ENCODE measurements at regions not wholly inside any gene's neighbourhood (a gene's known extent, or its start where the extent isn't known, plus 50 kb on each side); places are given as distances from the start of the nearest gene placed in this dataset.

- H3K9ac ChIP-seq (ENCODE audit: extremely low read depth, low read length, poor library complexity, severe bottlenecking), result no peak overlapping the region
- Mint-ChIP-seq H3K4me3 (no peak overlapping the region), H3K36me3 (ENCODE audit: low read depth) (no peaks in the 10 kb centered on the region), H3K27ac (no peak overlapping the region), H3K27me3 (ENCODE audit: insufficient read depth) (no peaks in the 10 kb centered on the region), H3K4me1 (no peaks in the 10 kb centered on the region), H3K9me3 (no peaks in the 10 kb centered on the region)
- no peaks in the 10 kb centered on the region for H3K27me3 ChIP-seq (ENCODE audit: control insufficient read depth, insufficient read depth, low read length, poor library complexity, severe bottlenecking)
- no peak overlapping the region for H3K4me3 ChIP-seq (ENCODE audit: low read length)
- 83 to 84% methylated on average over 1 of the region's 1 CpG for WGBS, 2 experiments (ENCODE audit: insufficient coverage in 1 of 2, insufficient read length in 1 of 2)
- TF ChIP-seq, protein P1, sequence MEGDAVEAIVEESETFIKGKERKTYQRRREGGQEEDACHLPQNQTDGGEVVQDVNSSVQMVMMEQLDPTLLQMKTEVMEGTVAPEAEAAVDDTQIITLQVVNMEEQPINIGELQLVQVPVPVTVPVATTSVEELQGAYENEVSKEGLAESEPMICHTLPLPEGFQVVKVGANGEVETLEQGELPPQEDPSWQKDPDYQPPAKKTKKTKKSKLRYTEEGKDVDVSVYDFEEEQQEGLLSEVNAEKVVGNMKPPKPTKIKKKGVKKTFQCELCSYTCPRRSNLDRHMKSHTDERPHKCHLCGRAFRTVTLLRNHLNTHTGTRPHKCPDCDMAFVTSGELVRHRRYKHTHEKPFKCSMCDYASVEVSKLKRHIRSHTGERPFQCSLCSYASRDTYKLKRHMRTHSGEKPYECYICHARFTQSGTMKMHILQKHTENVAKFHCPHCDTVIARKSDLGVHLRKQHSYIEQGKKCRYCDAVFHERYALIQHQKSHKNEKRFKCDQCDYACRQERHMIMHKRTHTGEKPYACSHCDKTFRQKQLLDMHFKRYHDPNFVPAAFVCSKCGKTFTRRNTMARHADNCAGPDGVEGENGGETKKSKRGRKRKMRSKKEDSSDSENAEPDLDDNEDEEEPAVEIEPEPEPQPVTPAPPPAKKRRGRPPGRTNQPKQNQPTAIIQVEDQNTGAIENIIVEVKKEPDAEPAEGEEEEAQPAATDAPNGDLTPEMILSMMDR (conservative IDR thresholded peaks at IDR 0.05), result no peak
- no peaks in the 10 kb centered on the region for H3K4me1 ChIP-seq (ENCODE audit: control insufficient read depth, insufficient read depth, low read length)
- H3K36me3 ChIP-seq (ENCODE audit: control insufficient read depth, insufficient read depth, low read length), result no peaks in the 10 kb centered on the region
- no peak overlapping the region for H3K27ac ChIP-seq (ENCODE audit: low read depth, low read length)
- no peak for DNase-seq
- no peaks in the 10 kb centered on the region for H3K9me3 ChIP-seq (ENCODE audit: control insufficient read depth, low read length)
Measured at GRCh38 chr1:80922906-80923305, 877.8 kb upstream of the ADGRL2 start.

DNA sequence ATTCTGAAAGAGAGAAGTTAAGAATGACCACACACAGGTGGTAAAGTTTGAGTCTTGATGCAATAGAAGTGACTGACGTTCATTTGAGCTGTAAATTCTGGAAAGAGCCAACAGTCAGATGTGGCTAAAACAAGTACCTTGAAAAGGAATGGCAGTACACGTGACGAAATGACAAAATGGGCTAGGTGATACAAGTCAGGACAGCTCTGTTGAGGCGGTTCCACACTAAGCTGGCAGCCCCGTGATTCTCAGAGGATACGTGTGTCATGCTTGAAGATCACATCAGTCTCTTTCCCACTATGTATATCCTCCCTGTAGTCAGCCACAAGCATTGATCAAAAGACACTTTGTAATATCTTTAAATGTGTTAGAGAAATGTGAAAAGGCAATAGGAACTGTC, 881.3 kb upstream of the ADGRL2 start:
- DNase-seq, result no peak
- Histone ChIP-seq H3K36me3 (ENCODE audit: control insufficient read depth, insufficient read depth, low read length) (no peaks in the 10 kb centered on the region), H3K27ac (ENCODE audit: low read depth, low read length) (no peak overlapping the region), H3K9me3 (ENCODE audit: control insufficient read depth, low read length) (no peaks in the 10 kb centered on the region), H3K4me1 (ENCODE audit: control insufficient read depth, insufficient read depth, low read length) (no peaks in the 10 kb centered on the region), H3K27me3 (ENCODE audit: control insufficient read depth, insufficient read depth, low read length, poor library complexity, severe bottlenecking) (no peaks in the 10 kb centered on the region), H3K9ac (ENCODE audit: extremely low read depth, low read length, poor library complexity, severe bottlenecking) (no peak overlapping the region), H3K4me3 (ENCODE audit: low read length) (no peak overlapping the region)
- TF ChIP-seq, protein P1 (conservative IDR thresholded peaks at IDR 0.05), result no peak
- Mint-ChIP-seq H3K27ac (no peak overlapping the region), H3K36me3 (ENCODE audit: low read depth) (no peaks in the 10 kb centered on the region), H3K9me3 (no peaks in the 10 kb centered on the region), H3K27me3 (ENCODE audit: insufficient read depth) (no peaks in the 10 kb centered on the region), H3K4me3 (no peak overlapping the region), H3K4me1 (no peaks in the 10 kb centered on the region)
- 90 to 97% methylated on average over 4 to 6 of the region's 6 CpGs for WGBS, 2 experiments (ENCODE audit: insufficient coverage in 1 of 2, insufficient read length in 1 of 2)

- Mint-ChIP-seq H3K36me3 (ENCODE audit: low read depth) (no peaks in the 10 kb centered on the region), H3K27me3 (ENCODE audit: insufficient read depth) (no peaks in the 10 kb centered on the region), H3K27ac (no peak overlapping the region), H3K4me3 (no peak overlapping the region), H3K9me3 (no peaks in the 10 kb centered on the region), H3K4me1 (no peaks in the 10 kb centered on the region)
- no peak overlapping the region for H3K4me3 ChIP-seq (ENCODE audit: low read length)
- no peak for DNase-seq
- H3K36me3 ChIP-seq (ENCODE audit: control insufficient read depth, insufficient read depth, low read length), result no peaks in the 10 kb centered on the region
- no peaks in the 10 kb centered on the region for H3K9me3 ChIP-seq (ENCODE audit: control insufficient read depth, low read length)
- H3K9ac ChIP-seq (ENCODE audit: extremely low read depth, low read length, poor library complexity, severe bottlenecking), result no peak overlapping the region
- no peaks in the 10 kb centered on the region for H3K4me1 ChIP-seq (ENCODE audit: control insufficient read depth, insufficient read depth, low read length)
- TF ChIP-seq, protein P1 (conservative IDR thresholded peaks at IDR 0.05), result no peak
- WGBS, 2 experiments (ENCODE audit: insufficient coverage in 1 of 2, insufficient read length in 1 of 2), result 35% methylated on average over 1 of the region's 1 CpG; no CpG with 5 or more reads in 1 of the 2 experiments
- H3K27me3 ChIP-seq (ENCODE audit: control insufficient read depth, insufficient read depth, low read length, poor library complexity, severe bottlenecking), result no peaks in the 10 kb centered on the region
- peak overlapping the region; percentile 59 for H3K27ac ChIP-seq (ENCODE audit: low read depth, low read length)
Measured at GRCh38 chr1:80918380-80918779, 882.4 kb upstream of the ADGRL2 start.

All from endodermal cell (in vitro differentiated cells).